NCI-H1694 treated with DMSO at 0.1 percent for 48 hours (cell line): ENCODE measurements at regions not wholly inside any gene's neighbourhood (a gene's known extent, or its start where the extent isn't known, plus 50 kb on each side); places are given as distances from the start of the nearest gene placed in this dataset.
"Not testable (repeated sequence)": the region's sequence is repeated elsewhere in the genome, so short reads cannot be mapped to it uniquely, and the experiment has no call there.

Source experiments
- DNase-seq: peaks from one replicate; lab custom pipeline; 2025; lab: John Stamatoyannopoulos, UW

GRCh38 chr5:25453500-25453899 is 808.7 kb upstream of the CDH10 start:
- DNase-seq = no peak

GRCh38 chr5:25451294-25451693 is 806.5 kb upstream of the CDH10 start:
- DNase-seq = no peak

- DNase-seq = no peak
Observed at GRCh38 chr5:25448646-25449045, 803.9 kb upstream of the CDH10 start.

GRCh38 chr5:25448190-25448621 is 803.4 kb upstream of the CDH10 start:
- DNase-seq = no peak

- not testable (repeated sequence) for DNase-seq
Observed at GRCh38 chr5:25446061-25446420, 801.3 kb upstream of the CDH10 start.

GRCh38 chr5:25445381-25446060 is 800.7 kb upstream of the CDH10 start:
- not testable (repeated sequence) for DNase-seq

- no peak for DNase-seq
Observed at GRCh38 chr5:25444697-25445096, 799.9 kb upstream of the CDH10 start.

GRCh38 chr5:25441810-25442209 is 797.0 kb upstream of the CDH10 start:
- no peak for DNase-seq

GRCh38 chr5:25439025-25439424 is 794.2 kb upstream of the CDH10 start:
- no peak for DNase-seq

GRCh38 chr5:25438375-25438774 is 793.6 kb upstream of the CDH10 start:
- not testable (repeated sequence) for DNase-seq

GRCh38 chr5:25436452-25436851 is 791.7 kb upstream of the CDH10 start:
- DNase-seq = no peak

GRCh38 chr5:25435882-25436281 is 791.1 kb upstream of the CDH10 start:
- DNase-seq = no peak

GRCh38 chr5:25427240-25427639 is 782.5 kb upstream of the CDH10 start:
- DNase-seq = no peak

GRCh38 chr5:25423271-25423670 is 778.5 kb upstream of the CDH10 start:
- no peak for DNase-seq

GRCh38 chr5:25419684-25420083 is 774.9 kb upstream of the CDH10 start:
- no peak for DNase-seq

GRCh38 chr5:25418978-25419377 is 774.2 kb upstream of the CDH10 start:
- no peak for DNase-seq

- no peak for DNase-seq
Observed at GRCh38 chr5:25418319-25418859, 773.6 kb upstream of the CDH10 start.

- DNase-seq = no peak
Observed at GRCh38 chr5:25416960-25417359, 772.2 kb upstream of the CDH10 start.

- DNase-seq = no peak
Observed at GRCh38 chr5:25415970-25416369, 771.2 kb upstream of the CDH10 start.

GRCh38 chr5:25414742-25415141 is 770.0 kb upstream of the CDH10 start:
- DNase-seq = no peak

GRCh38 chr5:25412116-25412661 is 767.4 kb upstream of the CDH10 start:
- no peak for DNase-seq

GRCh38 chr5:25407365-25407764 is 762.6 kb upstream of the CDH10 start:
- not testable (repeated sequence) for DNase-seq

- DNase-seq = no peak
Observed at GRCh38 chr5:25405850-25406249, 761.1 kb upstream of the CDH10 start.
